Endodermal cell (in vitro differentiated cells): ENCODE measurements at regions not wholly inside any gene's neighbourhood (a gene's known extent, or its start where the extent isn't known, plus 50 kb on each side); places are given as distances from the start of the nearest gene placed in this dataset.

Experiments used
- DNase-seq: peaks from one replicate; pipeline ENCODE4 v3.0.0-alpha.2; 2017
- H3K27ac ChIP-seq: 2 replicates; pipeline ENCODE4 v1.5.1; 2013; ENCODE audit warnings: mild to moderate bottlenecking, low read depth, low read length, moderate library complexity
- H3K27me3 ChIP-seq: 2 replicates; pipeline ENCODE4 v1.6.1; 2013; ENCODE audit warnings: mild to moderate bottlenecking, low read length, moderate library complexity; ENCODE audit not compliant: insufficient read depth, control insufficient read depth, poor library complexity, severe bottlenecking
- H3K36me3 ChIP-seq: 2 replicates; pipeline ENCODE4 v1.7.0; 2013; ENCODE audit warnings: mild to moderate bottlenecking, low read length, moderate library complexity; ENCODE audit not compliant: control insufficient read depth, insufficient read depth
- H3K4me1 ChIP-seq: one replicate; pipeline ENCODE4 v1.7.0; 2013; ENCODE audit warnings: low read length; ENCODE audit not compliant: control insufficient read depth, insufficient read depth
- H3K4me3 ChIP-seq: 2 replicates; pipeline ENCODE4 v1.5.1; 2013; ENCODE audit warnings: mild to moderate bottlenecking, low read length, moderate library complexity
- H3K9ac ChIP-seq: 2 replicates; pipeline ENCODE4 v1.6.1; 2013; ENCODE audit warnings: mild to moderate bottlenecking, low read length, moderate library complexity; ENCODE audit not compliant: poor library complexity, severe bottlenecking; ENCODE audit errors: extremely low read depth
- H3K9me3 ChIP-seq: 2 replicates; pipeline ENCODE4 v1.6.1; 2013; ENCODE audit warnings: mild to moderate bottlenecking, low read length, moderate library complexity; ENCODE audit not compliant: control insufficient read depth
- H3K27ac Mint-ChIP-seq: 2 replicates; pipeline ENCODE4 v1.8.0; 2020; ENCODE audit warnings: mixed read lengths
- H3K27me3 Mint-ChIP-seq: 2 replicates; pipeline ENCODE4 v1.8.0; 2021; ENCODE audit warnings: mild to moderate bottlenecking, mixed read lengths; ENCODE audit not compliant: insufficient read depth
- H3K36me3 Mint-ChIP-seq: 2 replicates; pipeline ENCODE4 v1.8.0; 2020; ENCODE audit warnings: low read depth, mixed read lengths
- H3K4me1 Mint-ChIP-seq: 2 replicates; pipeline ENCODE4 v1.8.0; 2020; ENCODE audit warnings: mixed read lengths
- H3K4me3 Mint-ChIP-seq: 2 replicates; pipeline ENCODE4 v1.8.0; 2020; ENCODE audit warnings: mild to moderate bottlenecking, moderate library complexity, mixed read lengths
- H3K9me3 Mint-ChIP-seq: 2 replicates; pipeline ENCODE4 v1.8.0; 2020; ENCODE audit warnings: mild to moderate bottlenecking, mixed read lengths
- CTCF ChIP-seq: fragments of 200-600 bp; sonication (generic); conservative IDR thresholded peaks from 2 replicates; pipeline ENCODE4 v1.5.0; 2021; ENCODE audit warnings: antibody characterized with exemption, mild to moderate bottlenecking
- WGBS, 2 experiments: methylation state at CpG; one replicate each; pipeline versions ENCODE4 v1.1.5 to v1.1.7; 2013; ENCODE audit warnings: missing lambda C conversion rate in 2 of 2, mixed read lengths in 1 of 2; ENCODE audit not compliant: insufficient coverage in 1 of 2, insufficient read length in 1 of 2; 5-methylcytosine and 5-hydroxymethylcytosine counted together

- Histone ChIP-seq H3K27me3 (no peaks in the 10 kb centered on the region), H3K36me3 (no peaks in the 10 kb centered on the region), H3K4me3 (no peak overlapping the region), H3K9me3 (peaks cover 5% of the 10 kb centered on the region), H3K27ac (peak overlapping the region; percentile 15), H3K4me1 (peaks cover 8% of the 10 kb centered on the region), H3K9ac (no peak overlapping the region)
- WGBS, 2 experiments = 73 to 78% methylated on average over 13 to 18 of the region's 18 CpGs
- TF ChIP-seq CTCF = no peak
- Mint-ChIP-seq H3K36me3 (peaks cover 7% of the 10 kb centered on the region), H3K9me3 (peaks cover 7% of the 10 kb centered on the region), H3K4me3 (no peak overlapping the region), H3K27ac (peak overlapping the region; percentile 67), H3K4me1 (peaks cover 32% of the 10 kb centered on the region), H3K27me3 (no peaks in the 10 kb centered on the region)
- peak; percentile 86 for DNase-seq
Observed at GRCh38 chr17:36742267-36743000, 141.1 kb downstream of the MRM1 start.

GRCh38 chr17:36743130-36743529 is 141.7 kb downstream of the MRM1 start:
- WGBS, 2 experiments = 80 to 88% methylated on average over 2 to 7 of the region's 7 CpGs

GRCh38 chr17:36746381-36747053 is 145.1 kb downstream of the MRM1 start:
- no peak overlapping the region for H3K27ac Mint-ChIP-seq

More at GRCh38 chr17:36743130-36743529, 141.7 kb downstream of the MRM1 start:
- H3K9me3 ChIP-seq = peaks cover 5% of the 10 kb centered on the region
- H3K36me3 ChIP-seq = no peaks in the 10 kb centered on the region
- Mint-ChIP-seq H3K4me3 (no peak overlapping the region), H3K27me3 (no peaks in the 10 kb centered on the region), H3K27ac (peak overlapping the region; percentile 67), H3K9me3 (peaks cover 7% of the 10 kb centered on the region), H3K4me1 (peaks cover 32% of the 10 kb centered on the region), H3K36me3 (peaks cover 7% of the 10 kb centered on the region)
- no peak overlapping the region for H3K27ac ChIP-seq
- peak; percentile 84 for DNase-seq
- H3K4me3 ChIP-seq = no peak overlapping the region
- H3K27me3 ChIP-seq = no peaks in the 10 kb centered on the region
- H3K4me1 ChIP-seq = peaks cover 8% of the 10 kb centered on the region
- no peak for TF ChIP-seq CTCF
- no peak overlapping the region for H3K9ac ChIP-seq

More at GRCh38 chr17:36746381-36747053, 145.1 kb downstream of the MRM1 start:
- WGBS, 2 experiments = 91 to 93% methylated on average over 16 to 18 of the region's 18 CpGs
- no peak for DNase-seq
- peaks cover 7% of the 10 kb centered on the region for H3K36me3 Mint-ChIP-seq
- Histone ChIP-seq H3K4me3 (no peak overlapping the region), H3K27ac (no peak overlapping the region), H3K9ac (no peak overlapping the region), H3K36me3 (no peaks in the 10 kb centered on the region), H3K4me1 (peaks cover 8% of the 10 kb centered on the region), H3K9me3 (peaks cover 5% of the 10 kb centered on the region), H3K27me3 (no peaks in the 10 kb centered on the region)
- H3K9me3 Mint-ChIP-seq = peaks cover 7% of the 10 kb centered on the region
- H3K4me3 Mint-ChIP-seq = no peak overlapping the region
- H3K27me3 Mint-ChIP-seq = no peaks in the 10 kb centered on the region
- peaks cover 31% of the 10 kb centered on the region for H3K4me1 Mint-ChIP-seq
- no peak for TF ChIP-seq CTCF
